SK-N-SH (cell line): ENCODE measurements at regions not wholly inside any gene's neighbourhood (a gene's known extent, or its start where the extent isn't known, plus 50 kb on each side); places are given as distances from the start of the nearest gene placed in this dataset.

Source experiments
- CTCF ChIA-PET: fragments of 300-600, 350-600 bp; formaldehyde crosslinking; extraction: SDS; loops from one replicate; lab custom pipeline; 2021; lab: Yijun Ruan, JAX
- POLR2A ChIA-PET: fragments of 350-600 bp; sonication (Branson Sonifier 250); formaldehyde crosslinking; extraction: SDS; loops from one replicate; lab custom pipeline; 2020; ENCODE audit warnings: antibody characterized with exemption, inconsistent platforms; lab: Yijun Ruan, JAX
- DNase-seq: peaks from one replicate; pipeline ENCODE4 v3.0.0; 2012
- H2AFZ ChIP-seq: fragments of 200-600 bp; sonication (generic); 2 replicates; pipeline ENCODE4 v1.8.1; 2016; ENCODE audit warnings: antibody characterized with exemption, mild to moderate bottlenecking, low read depth
- H3F3A ChIP-seq: fragments of 200-600 bp; sonication (generic); replicated peaks from 2 replicates; pipeline ENCODE3; 2016; ENCODE audit warnings: antibody characterized with exemption, mild to moderate bottlenecking; ENCODE audit not compliant: insufficient read depth
- H3K27ac ChIP-seq, 2 experiments: fragments of 200-500 bp in 1 of 2; fragments of 200-600 bp in 1 of 2; sonication (Bioruptor generic) in 1 of 2; sonication (generic), shearing (Covaris generic) in 1 of 2; 2 replicates each; pipeline versions ENCODE4 v1.5.1 to v1.6.1; 2014 to 2016; ENCODE audit warnings: low read depth in 2 of 2, inconsistent platforms in 1 of 2, low read length in 1 of 2, mild to moderate bottlenecking in 1 of 2, mixed read lengths in 1 of 2
- H3K27me3 ChIP-seq: fragments of 200-600 bp; sonication (generic), shearing (Covaris generic); 2 replicates; pipeline ENCODE4 v1.6.1; 2016; ENCODE audit warnings: mixed run types; ENCODE audit not compliant: insufficient read depth
- H3K36me3 ChIP-seq, 2 experiments: fragments of 200-500 bp in 1 of 2; fragments of 200-600 bp in 1 of 2; sonication (Bioruptor generic) in 1 of 2; sonication (generic) in 1 of 2; replicated peaks in 1 of 2; 2 replicates each; pipeline versions ENCODE3 to v1.5.1; 2014 to 2016; ENCODE audit warnings: low read length in 1 of 2, mild to moderate bottlenecking in 1 of 2; ENCODE audit not compliant: insufficient read depth in 2 of 2, control insufficient read depth in 1 of 2
- H3K4me1 ChIP-seq, 2 experiments: fragments of 200-500 bp in 1 of 2; fragments of 200-600 bp in 1 of 2; sonication (Bioruptor generic) in 1 of 2; sonication (generic), shearing (Covaris generic) in 1 of 2; 2 replicates each; pipeline versions ENCODE4 v1.5.1 to v1.6.1; 2014 to 2016; ENCODE audit warnings: low read depth in 1 of 2, low read length in 1 of 2, mixed run types in 1 of 2; ENCODE audit not compliant: insufficient read depth in 2 of 2, control insufficient read depth in 1 of 2
- H3K4me2 ChIP-seq: fragments of 200-600 bp; sonication (generic), shearing (Covaris generic); 2 replicates; pipeline ENCODE4 v1.6.1; 2017; ENCODE audit warnings: mixed run types
- H3K4me3 ChIP-seq, 2 experiments: fragments of 200-500 bp in 1 of 2; fragments of 200-600 bp in 1 of 2; sonication (Bioruptor generic) in 1 of 2; sonication (generic), shearing (Covaris generic) in 1 of 2; 2 replicates each; pipeline versions ENCODE4 v1.5.1 to v1.8.1; 2014 to 2016; ENCODE audit warnings: low read depth in 2 of 2, inconsistent platforms in 1 of 2, low read length in 1 of 2, mild to moderate bottlenecking in 1 of 2, mixed read lengths in 1 of 2, moderate library complexity in 1 of 2
- H3K79me2 ChIP-seq: fragments of 200-600 bp; sonication (generic); 2 replicates; pipeline ENCODE4 v1.8.1; 2017; ENCODE audit warnings: mild to moderate bottlenecking; ENCODE audit not compliant: insufficient read depth
- H3K9ac ChIP-seq: fragments of 200-600 bp; sonication (generic); 2 replicates; pipeline ENCODE4 v1.6.1; 2017; ENCODE audit warnings: mixed run types
- H3K9me2 ChIP-seq: fragments of 200-600 bp; sonication (generic); 2 replicates; pipeline ENCODE4 v1.6.1; 2017; ENCODE audit warnings: mixed run types
- H3K9me3 ChIP-seq: fragments of 200-600 bp; sonication (generic); 2 replicates; pipeline ENCODE4 v1.6.1; 2017; ENCODE audit warnings: mixed run types, mild to moderate bottlenecking, moderate library complexity
- H4K20me1 ChIP-seq: fragments of 200-600 bp; sonication (generic); 2 replicates; pipeline ENCODE4 v1.6.1; 2017; ENCODE audit warnings: mild to moderate bottlenecking, mixed run types; ENCODE audit not compliant: insufficient read depth
- EZH2phosphoT487 ChIP-seq: fragments of 200-600 bp; sonication (generic); IDR thresholded peaks from 2 replicates; pipeline ENCODE4 v1.6.1; 2017; ENCODE audit warnings: low read depth, mixed run types, mild to moderate bottlenecking, antibody characterized with exemption, moderate library complexity, borderline replicate concordance
- FOSL2 ChIP-seq: IDR thresholded peaks from 2 replicates; pipeline ENCODE4 v1.4.0; 2012; ENCODE audit warnings: low read depth, mild to moderate bottlenecking, moderate library complexity, borderline replicate concordance
- FOXM1 ChIP-seq: IDR thresholded peaks from 2 replicates; pipeline ENCODE4 v1.4.0; 2012; ENCODE audit warnings: low read depth, mild to moderate bottlenecking
- JUND ChIP-seq: IDR thresholded peaks from 2 replicates; pipeline ENCODE4 v1.4.0; 2012
- RAD21 ChIP-seq: IDR thresholded peaks from 2 replicates; pipeline ENCODE4 v1.6.1; 2012; ENCODE audit warnings: mild to moderate bottlenecking, low read length
- RCOR1 ChIP-seq: fragments of 150-350 bp; IDR thresholded peaks from 2 replicates; pipeline ENCODE4 v1.6.1; 2017; ENCODE audit warnings: antibody characterized with exemption, low read length
- TAF1 ChIP-seq: IDR thresholded peaks from 2 replicates; pipeline ENCODE4 v1.6.1; 2012; ENCODE audit warnings: low read depth, mild to moderate bottlenecking, low read length, moderate library complexity, borderline replicate concordance
- TEAD4 ChIP-seq: IDR thresholded peaks from 2 replicates; pipeline ENCODE4 v1.4.0; 2012; ENCODE audit warnings: mild to moderate bottlenecking, borderline replicate concordance; ENCODE audit not compliant: insufficient read depth
- WGBS: methylation state at CpG from one replicate; pipeline ENCODE4 v1.1.6; 2017; ENCODE audit warnings: low lambda C conversion rate; 5-methylcytosine and 5-hydroxymethylcytosine counted together
- TF ChIP-seq, protein P1 (sequence below): fragments of 150-350 bp; IDR thresholded peaks from 2 replicates; pipeline ENCODE4 v1.6.1; 2017; ENCODE audit warnings: antibody characterized with exemption, low read length, low read depth, borderline replicate concordance
- TF ChIP-seq, protein P2 (sequence below): IDR thresholded peaks from 2 replicates; pipeline ENCODE4; 2012
- TF ChIP-seq, protein P3 (sequence below): IDR thresholded peaks from 2 replicates; pipeline ENCODE4 v1.4.0; 2012; ENCODE audit warnings: low read depth, borderline replicate concordance
- TF ChIP-seq, protein P4 (sequence below): IDR thresholded peaks from 2 replicates; pipeline ENCODE4 v1.4.0; 2012; ENCODE audit warnings: low read depth
- TF ChIP-seq, protein P5 (sequence below): fragments of 150-350 bp; IDR thresholded peaks from 2 replicates; pipeline ENCODE4 v1.6.1; 2016; ENCODE audit warnings: mild to moderate bottlenecking, low read depth, low read length

DNA sequence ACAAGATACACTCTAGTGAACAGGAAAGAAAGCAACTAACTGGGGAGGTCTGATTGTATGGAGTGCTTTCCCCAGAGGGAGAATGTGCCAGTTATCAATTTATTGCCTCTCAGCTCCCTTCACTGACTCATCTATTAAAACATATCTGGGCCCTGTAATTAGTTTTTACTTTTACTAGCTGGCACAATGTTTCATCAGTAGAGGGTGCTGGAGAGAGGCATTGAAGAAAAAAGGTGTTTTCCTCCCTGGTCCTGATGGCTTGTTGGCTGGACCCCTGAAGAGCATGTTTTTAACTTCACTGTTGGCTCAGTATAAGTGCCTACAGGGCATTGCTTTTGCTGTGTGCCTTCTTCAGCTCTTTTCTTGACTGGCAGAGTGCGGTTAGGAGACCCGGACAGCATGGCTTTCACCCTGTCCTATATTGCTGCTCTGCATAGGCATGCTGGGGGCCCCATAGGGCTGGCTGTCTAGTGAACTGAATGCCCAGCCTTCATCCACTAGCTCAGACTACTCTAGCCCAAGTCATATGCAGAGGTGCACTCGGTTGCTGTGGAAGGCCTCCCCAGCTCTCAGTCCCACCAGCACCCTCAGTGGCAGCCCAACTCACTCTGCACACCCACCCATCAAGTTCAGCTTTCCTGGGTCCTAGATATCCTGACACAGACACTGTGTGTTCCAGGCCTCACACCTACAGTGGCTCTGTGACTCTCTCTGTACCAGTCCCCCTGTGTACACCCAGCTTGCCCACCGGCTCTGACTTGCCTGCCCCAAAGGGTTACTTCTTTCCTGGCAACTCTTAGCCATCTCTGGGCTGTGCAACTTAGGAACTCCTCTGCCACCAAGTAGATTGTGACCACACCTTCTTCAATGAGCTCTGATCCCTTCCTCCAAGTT lies 62.3 kb upstream of the ACYP2 start:
- 93% methylated on average over 2 of the region's 4 CpGs for WGBS

DNA sequence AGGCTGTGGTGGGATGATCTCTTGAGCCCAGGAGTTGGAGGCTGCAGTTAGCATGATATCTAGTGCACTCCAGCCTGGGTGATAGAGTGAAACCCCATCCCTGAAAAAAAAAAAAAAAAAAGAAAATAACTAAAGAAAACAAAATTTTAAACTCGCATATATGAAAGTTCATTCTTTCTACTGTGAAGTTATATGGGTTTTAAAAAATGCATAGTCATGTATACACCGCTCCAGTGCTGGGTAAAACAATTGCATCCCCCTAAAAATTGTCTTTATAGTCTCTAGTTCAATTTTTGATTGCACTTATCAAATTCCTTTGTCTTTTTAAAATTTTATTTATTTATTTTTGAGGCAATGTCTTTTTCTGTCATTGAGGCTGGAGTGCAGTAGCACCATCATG lies 65.0 kb upstream of the ACYP2 start:
- H3K27ac ChIP-seq: no peak overlapping the region
- no peaks in the 10 kb centered on the region for H3K79me2 ChIP-seq
- no peak for DNase-seq
- no peaks in the 10 kb centered on the region for H3F3A ChIP-seq
- TF ChIP-seq, protein P1, sequence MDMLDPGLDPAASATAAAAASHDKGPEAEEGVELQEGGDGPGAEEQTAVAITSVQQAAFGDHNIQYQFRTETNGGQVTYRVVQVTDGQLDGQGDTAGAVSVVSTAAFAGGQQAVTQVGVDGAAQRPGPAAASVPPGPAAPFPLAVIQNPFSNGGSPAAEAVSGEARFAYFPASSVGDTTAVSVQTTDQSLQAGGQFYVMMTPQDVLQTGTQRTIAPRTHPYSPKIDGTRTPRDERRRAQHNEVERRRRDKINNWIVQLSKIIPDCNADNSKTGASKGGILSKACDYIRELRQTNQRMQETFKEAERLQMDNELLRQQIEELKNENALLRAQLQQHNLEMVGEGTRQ: no peak
- TF ChIP-seq, protein P2, sequence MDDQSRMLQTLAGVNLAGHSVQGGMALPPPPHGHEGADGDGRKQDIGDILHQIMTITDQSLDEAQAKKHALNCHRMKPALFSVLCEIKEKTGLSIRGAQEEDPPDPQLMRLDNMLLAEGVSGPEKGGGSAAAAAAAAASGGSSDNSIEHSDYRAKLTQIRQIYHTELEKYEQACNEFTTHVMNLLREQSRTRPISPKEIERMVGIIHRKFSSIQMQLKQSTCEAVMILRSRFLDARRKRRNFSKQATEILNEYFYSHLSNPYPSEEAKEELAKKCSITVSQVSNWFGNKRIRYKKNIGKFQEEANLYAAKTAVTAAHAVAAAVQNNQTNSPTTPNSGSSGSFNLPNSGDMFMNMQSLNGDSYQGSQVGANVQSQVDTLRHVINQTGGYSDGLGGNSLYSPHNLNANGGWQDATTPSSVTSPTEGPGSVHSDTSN: no peak
- TF ChIP-seq JUND: no peak
- TF ChIP-seq RCOR1: no peak
- no peak for TF ChIP-seq RAD21
- TF ChIP-seq, all 33 proteins: peak for 0
- no peak overlapping the region for H3K4me2 ChIP-seq
- H3K4me1 ChIP-seq: no peaks in the 10 kb centered on the region
- ChIA-PET CTCF (no interaction called here), POLR2A (no interaction called here)
- H3K9me2 ChIP-seq: no peaks in the 10 kb centered on the region
- 95% methylated on average over 2 of the region's 2 CpGs for WGBS
- H3K9me3 ChIP-seq: no peaks in the 10 kb centered on the region
- H3K27me3 ChIP-seq: no peaks in the 10 kb centered on the region
- H3K36me3 ChIP-seq: no peaks in the 10 kb centered on the region
- H3K4me3 ChIP-seq: no peak overlapping the region
- H4K20me1 ChIP-seq: no peaks in the 10 kb centered on the region
- H3K9ac ChIP-seq: no peak overlapping the region
- no peak overlapping the region for H2AFZ ChIP-seq

More for the DNA sequence above, 62.3 kb upstream of the ACYP2 start:
- TF ChIP-seq RAD21 (peak; percentile 16; the same call in 1 of the 2 replicates), RCOR1 (no peak)
- Histone ChIP-seq H3F3A (no peaks in the 10 kb centered on the region), H3K4me1 (no peaks in the 10 kb centered on the region), H3K9ac (no peak overlapping the region), H3K4me2 (no peak overlapping the region), H4K20me1 (no peaks in the 10 kb centered on the region), H3K9me2 (no peaks in the 10 kb centered on the region), H3K4me3 (no peak overlapping the region), H3K79me2 (no peaks in the 10 kb centered on the region), H2AFZ (no peak overlapping the region), H3K27ac (no peak overlapping the region), H3K27me3 (no peaks in the 10 kb centered on the region), H3K9me3 (no peaks in the 10 kb centered on the region), H3K36me3 (no peaks in the 10 kb centered on the region)
- CTCF ChIA-PET: interaction anchor here (0.8 to 1.4 kb wide), 5 partner anchors 10 to 54 kb away, joined by 3 to 4 read pairs (median 3); no protein-coding TSS in a partner anchor
- DNase-seq: no peak
- POLR2A ChIA-PET: no interaction called here

DNA sequence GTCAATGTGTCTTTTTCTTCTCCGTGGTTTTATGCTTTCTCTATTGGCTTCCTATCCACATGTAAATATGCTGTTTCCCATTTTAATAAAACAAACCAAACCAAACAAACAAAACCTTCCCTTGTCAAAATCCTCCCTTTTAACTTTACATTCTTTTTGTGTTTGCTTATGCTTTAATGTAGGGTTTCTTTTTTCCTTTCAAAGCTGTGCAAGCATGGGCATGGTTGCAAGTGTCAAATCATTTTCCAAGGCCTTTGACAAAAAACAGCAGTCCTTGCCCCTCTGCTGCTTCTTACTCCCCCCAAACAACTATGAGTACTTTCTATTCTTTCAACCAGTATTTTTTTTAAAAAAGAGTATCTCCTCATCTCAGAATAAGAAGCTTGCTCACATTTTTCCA lies 66.0 kb upstream of the ACYP2 start:
- POLR2A ChIA-PET: no interaction called here
- Histone ChIP-seq H3K4me1 (no peaks in the 10 kb centered on the region), H3K4me3 (no peak overlapping the region), H4K20me1 (no peaks in the 10 kb centered on the region), H3K9me3 (no peaks in the 10 kb centered on the region), H3K9ac (no peak overlapping the region), H3K79me2 (no peaks in the 10 kb centered on the region), H3K9me2 (no peaks in the 10 kb centered on the region), H3K4me2 (no peak overlapping the region), H3K27me3 (no peaks in the 10 kb centered on the region), H3K36me3 (no peaks in the 10 kb centered on the region), H2AFZ (no peak overlapping the region), H3K27ac (no peak overlapping the region), H3F3A (no peaks in the 10 kb centered on the region)
- CTCF ChIA-PET: interaction anchor here (0.8 kb wide), 1 partner anchor 28 kb away, joined by 4 read pairs; no protein-coding TSS in a partner anchor
- 83% methylated on average over 1 of the region's 1 CpG for WGBS
- DNase-seq: no peak
- no peak for TF ChIP-seq FOXM1
- no peak for TF ChIP-seq RCOR1
- no peak for TF ChIP-seq TEAD4
- TF ChIP-seq TAF1: no peak
- TF ChIP-seq EZH2phosphoT487: no peak
- TF ChIP-seq, protein P3, sequence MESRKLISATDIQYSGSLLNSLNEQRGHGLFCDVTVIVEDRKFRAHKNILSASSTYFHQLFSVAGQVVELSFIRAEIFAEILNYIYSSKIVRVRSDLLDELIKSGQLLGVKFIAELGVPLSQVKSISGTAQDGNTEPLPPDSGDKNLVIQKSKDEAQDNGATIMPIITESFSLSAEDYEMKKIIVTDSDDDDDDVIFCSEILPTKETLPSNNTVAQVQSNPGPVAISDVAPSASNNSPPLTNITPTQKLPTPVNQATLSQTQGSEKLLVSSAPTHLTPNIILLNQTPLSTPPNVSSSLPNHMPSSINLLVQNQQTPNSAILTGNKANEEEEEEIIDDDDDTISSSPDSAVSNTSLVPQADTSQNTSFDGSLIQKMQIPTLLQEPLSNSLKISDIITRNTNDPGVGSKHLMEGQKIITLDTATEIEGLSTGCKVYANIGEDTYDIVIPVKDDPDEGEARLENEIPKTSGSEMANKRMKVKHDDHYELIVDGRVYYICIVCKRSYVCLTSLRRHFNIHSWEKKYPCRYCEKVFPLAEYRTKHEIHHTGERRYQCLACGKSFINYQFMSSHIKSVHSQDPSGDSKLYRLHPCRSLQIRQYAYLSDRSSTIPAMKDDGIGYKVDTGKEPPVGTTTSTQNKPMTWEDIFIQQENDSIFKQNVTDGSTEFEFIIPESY: no peak
- TF ChIP-seq, protein P4, sequence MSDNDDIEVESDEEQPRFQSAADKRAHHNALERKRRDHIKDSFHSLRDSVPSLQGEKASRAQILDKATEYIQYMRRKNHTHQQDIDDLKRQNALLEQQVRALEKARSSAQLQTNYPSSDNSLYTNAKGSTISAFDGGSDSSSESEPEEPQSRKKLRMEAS: no peak
- no peak for TF ChIP-seq FOSL2
- TF ChIP-seq, protein P2: no peak
- TF ChIP-seq, protein P5, sequence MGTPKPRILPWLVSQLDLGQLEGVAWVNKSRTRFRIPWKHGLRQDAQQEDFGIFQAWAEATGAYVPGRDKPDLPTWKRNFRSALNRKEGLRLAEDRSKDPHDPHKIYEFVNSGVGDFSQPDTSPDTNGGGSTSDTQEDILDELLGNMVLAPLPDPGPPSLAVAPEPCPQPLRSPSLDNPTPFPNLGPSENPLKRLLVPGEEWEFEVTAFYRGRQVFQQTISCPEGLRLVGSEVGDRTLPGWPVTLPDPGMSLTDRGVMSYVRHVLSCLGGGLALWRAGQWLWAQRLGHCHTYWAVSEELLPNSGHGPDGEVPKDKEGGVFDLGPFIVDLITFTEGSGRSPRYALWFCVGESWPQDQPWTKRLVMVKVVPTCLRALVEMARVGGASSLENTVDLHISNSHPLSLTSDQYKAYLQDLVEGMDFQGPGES: no peak
